Peyer's patch (tissue), 4 donors: ENCODE measurements at regions not wholly inside any gene's neighbourhood (a gene's known extent, or its start where the extent isn't known, plus 50 kb on each side); places are given as distances from the start of the nearest gene placed in this dataset.

Experiments used
- POLR2A ChIP-seq, 2 donors: fragments of 450-650 bp; IDR thresholded peaks; one replicate each; pipeline ENCODE4 v1.5.1; 2017; ENCODE audit warnings: antibody characterized with exemption in 2 of 2, mild to moderate bottlenecking in 2 of 2, moderate library complexity in 2 of 2
- TF ChIP-seq, protein P1 (sequence below), 6 experiments: fragments of 450-650 bp in 4 of 6; fragments of 200-600 bp in 2 of 6; sonication (generic) in 1 of 6; IDR thresholded peaks; one replicate each; pipeline ENCODE4 v1.5.1; 2017 to 2019; ENCODE audit warnings: antibody characterized with exemption in 6 of 6, mild to moderate bottlenecking in 3 of 6, moderate library complexity in 1 of 6

DNA sequence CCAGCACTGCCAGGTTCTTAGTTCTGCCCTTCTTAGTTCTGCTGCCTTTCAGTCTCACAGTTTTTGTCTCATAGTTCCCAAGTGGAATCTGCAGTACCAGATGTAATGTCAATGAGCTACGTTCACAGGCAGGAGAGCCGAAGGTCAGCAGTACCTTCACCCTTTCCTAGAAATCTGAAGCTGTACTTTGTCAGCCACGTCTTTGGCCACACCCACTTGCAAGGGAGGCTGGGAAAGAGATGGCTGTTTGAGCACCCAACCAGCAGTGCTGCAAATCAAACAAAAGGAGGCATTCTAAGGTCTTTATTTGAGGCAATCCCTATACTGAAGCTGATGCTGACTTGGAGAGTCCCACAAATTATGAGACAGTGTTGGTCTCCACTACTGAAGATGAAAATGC, 199.1 kb upstream of the NPY2R start:
- no peak for TF ChIP-seq POLR2A (IDR thresholded peaks at IDR 0.05)
- TF ChIP-seq, protein P1, sequence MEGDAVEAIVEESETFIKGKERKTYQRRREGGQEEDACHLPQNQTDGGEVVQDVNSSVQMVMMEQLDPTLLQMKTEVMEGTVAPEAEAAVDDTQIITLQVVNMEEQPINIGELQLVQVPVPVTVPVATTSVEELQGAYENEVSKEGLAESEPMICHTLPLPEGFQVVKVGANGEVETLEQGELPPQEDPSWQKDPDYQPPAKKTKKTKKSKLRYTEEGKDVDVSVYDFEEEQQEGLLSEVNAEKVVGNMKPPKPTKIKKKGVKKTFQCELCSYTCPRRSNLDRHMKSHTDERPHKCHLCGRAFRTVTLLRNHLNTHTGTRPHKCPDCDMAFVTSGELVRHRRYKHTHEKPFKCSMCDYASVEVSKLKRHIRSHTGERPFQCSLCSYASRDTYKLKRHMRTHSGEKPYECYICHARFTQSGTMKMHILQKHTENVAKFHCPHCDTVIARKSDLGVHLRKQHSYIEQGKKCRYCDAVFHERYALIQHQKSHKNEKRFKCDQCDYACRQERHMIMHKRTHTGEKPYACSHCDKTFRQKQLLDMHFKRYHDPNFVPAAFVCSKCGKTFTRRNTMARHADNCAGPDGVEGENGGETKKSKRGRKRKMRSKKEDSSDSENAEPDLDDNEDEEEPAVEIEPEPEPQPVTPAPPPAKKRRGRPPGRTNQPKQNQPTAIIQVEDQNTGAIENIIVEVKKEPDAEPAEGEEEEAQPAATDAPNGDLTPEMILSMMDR (IDR thresholded peaks at IDR 0.05), result no peak
